CD4-positive, alpha-beta memory T cell (primary cell): ENCODE measurements at regions not wholly inside any gene's neighbourhood (a gene's known extent, or its start where the extent isn't known, plus 50 kb on each side); places are given as distances from the start of the nearest gene placed in this dataset.
"Not testable (repeated sequence)": the region's sequence is repeated elsewhere in the genome, so short reads cannot be mapped to it uniquely, and the experiment has no call there.

Source experiments
- CTCF ChIA-PET: fragments of 350-600 bp; sonication (Branson Sonifier 250); formaldehyde crosslinking; loops from one replicate; lab custom pipeline; 2021; ENCODE audit warnings: inconsistent platforms; ENCODE audit not compliant: partially characterized antibody; lab: Charles Lee
- POLR2A ChIA-PET: fragments of 350-600 bp; sonication (Branson Sonifier 250); formaldehyde crosslinking; loops from one replicate; lab custom pipeline; 2021; ENCODE audit not compliant: partially characterized antibody; lab: Charles Lee
- DNase-seq, 5 donors: peaks; one replicate each; pipeline versions ENCODE4 v3.0.0 to v3.0.0-alpha.2; 2020 to 2022; ENCODE audit warnings: mixed read lengths in 1 of 5
- H3K27ac ChIP-seq: one replicate; pipeline ENCODE4 v1.7.0; 2013; ENCODE audit warnings: low read depth, low read length
- H3K27me3 ChIP-seq: 2 replicates; pipeline ENCODE4 v1.7.0; 2013; ENCODE audit warnings: mild to moderate bottlenecking, low read length, moderate library complexity; ENCODE audit not compliant: insufficient read depth
- H3K36me3 ChIP-seq: 2 replicates; pipeline ENCODE4 v1.7.0; 2013; ENCODE audit warnings: mild to moderate bottlenecking, low read length, moderate library complexity; ENCODE audit not compliant: insufficient read depth
- H3K4me1 ChIP-seq: 2 replicates; pipeline ENCODE4 v1.7.0; 2013; ENCODE audit warnings: mild to moderate bottlenecking, low read length, moderate library complexity; ENCODE audit not compliant: insufficient read depth
- H3K4me3 ChIP-seq, 2 donors: one replicate each; pipeline ENCODE4 v1.7.0; 2013; ENCODE audit warnings: low read length in 2 of 2, mild to moderate bottlenecking in 1 of 2
- H3K9me3 ChIP-seq, 2 donors: one replicate each; pipeline ENCODE4 v1.7.0; 2013; ENCODE audit warnings: low read length in 2 of 2, control low read depth in 1 of 2; ENCODE audit not compliant: control insufficient read depth in 1 of 2
- H3K27ac Mint-ChIP-seq, 7 donors: one replicate each; pipeline ENCODE4 v1.8.0; 2020 to 2021; ENCODE audit warnings: mixed read lengths in 7 of 7, mild to moderate bottlenecking in 6 of 7, inconsistent platforms in 3 of 7, moderate library complexity in 3 of 7
- H3K27me3 Mint-ChIP-seq, 2 donors: one replicate each; pipeline ENCODE4 v1.8.0; 2020 to 2021; ENCODE audit warnings: mixed read lengths in 2 of 2
- H3K36me3 Mint-ChIP-seq, 2 donors: one replicate each; pipeline ENCODE4 v1.8.0; 2020 to 2021; ENCODE audit warnings: mixed read lengths in 2 of 2, inconsistent platforms in 1 of 2, mild to moderate bottlenecking in 1 of 2
- H3K4me1 Mint-ChIP-seq, 4 donors: one replicate each; pipeline ENCODE4 v1.8.0; 2020 to 2021; ENCODE audit warnings: mixed read lengths in 4 of 4, mild to moderate bottlenecking in 1 of 4
- H3K4me3 Mint-ChIP-seq, 8 donors: one replicate each; pipeline ENCODE4 v1.8.0; 2020 to 2021; ENCODE audit warnings: mixed read lengths in 8 of 8, mild to moderate bottlenecking in 7 of 8, moderate library complexity in 6 of 8, inconsistent platforms in 3 of 8
- H3K9me3 Mint-ChIP-seq, 8 donors: one replicate each; pipeline ENCODE4 v1.8.0; 2020 to 2021; ENCODE audit warnings: mixed read lengths in 8 of 8, mild to moderate bottlenecking in 5 of 8, inconsistent platforms in 3 of 8, moderate library complexity in 1 of 8
- intact Hi-C: fragments of 100-400 bp; cut with micrococcal nuclease; formaldehyde crosslinking; loops from one replicate; pipeline ENCODE4 v1.15.1; 2023

GRCh38 chr6:80793411-80793810, 686.9 kb downstream of the BCKDHB start:
- H3K9me3 Mint-ChIP-seq = peaks cover 0 to 5% (median 1%) of the 10 kb centered on the region in 8 donors
- H3K36me3 Mint-ChIP-seq = no peaks in the 10 kb centered on the region
- H3K4me1 ChIP-seq = no peaks in the 10 kb centered on the region
- intact Hi-C loops = no loop called here
- DNase-seq = no peak
- no peak overlapping the region for H3K27ac ChIP-seq
- H3K27me3 ChIP-seq = no peaks in the 10 kb centered on the region
- CTCF ChIA-PET = no interaction called here
- H3K4me3 Mint-ChIP-seq = no peak overlapping the region
- H3K4me1 Mint-ChIP-seq = no peaks in the 10 kb centered on the region
- no peaks in the 10 kb centered on the region for H3K36me3 ChIP-seq
- H3K27ac Mint-ChIP-seq = no peak overlapping the region
- H3K4me3 ChIP-seq = no peak overlapping the region
- H3K27me3 Mint-ChIP-seq = no peaks in the 10 kb centered on the region
- no peaks in the 10 kb centered on the region for H3K9me3 ChIP-seq
- POLR2A ChIA-PET = no interaction called here

DNA sequence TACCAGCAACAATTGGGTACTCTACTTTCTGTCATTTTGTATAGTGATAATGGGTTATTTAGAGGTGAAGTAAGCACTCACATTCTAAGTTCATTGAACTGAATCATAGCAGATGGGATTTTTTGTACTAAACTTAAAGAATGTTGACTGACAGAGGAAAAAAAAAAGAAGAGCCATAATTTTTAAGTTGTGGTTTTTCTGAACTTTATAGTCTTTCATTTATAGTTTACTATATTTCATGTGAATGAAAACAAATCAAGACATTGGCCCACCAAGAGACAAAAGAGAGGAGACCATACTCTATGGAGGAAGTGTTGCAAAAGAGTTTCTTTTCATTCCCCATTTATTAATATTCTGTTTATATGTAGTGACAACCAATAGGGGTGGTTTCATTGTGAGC, 685.7 kb downstream of the BCKDHB start:
- Mint-ChIP-seq H3K27me3 (no peaks in the 10 kb centered on the region), H3K4me3 (no peak overlapping the region), H3K9me3 (peaks cover 0 to 3% (median under 1%) of the 10 kb centered on the region in 8 donors), H3K4me1 (no peaks in the 10 kb centered on the region), H3K36me3 (no peaks in the 10 kb centered on the region), H3K27ac (no peak overlapping the region)
- H3K4me3 ChIP-seq = no peak overlapping the region
- H3K27me3 ChIP-seq = no peaks in the 10 kb centered on the region
- DNase-seq = no peak
- no peak overlapping the region for H3K27ac ChIP-seq
- ChIA-PET POLR2A (no interaction called here), CTCF (no interaction called here)
- no peaks in the 10 kb centered on the region for H3K36me3 ChIP-seq
- H3K9me3 ChIP-seq = no peaks in the 10 kb centered on the region
- intact Hi-C loops = no loop called here
- no peaks in the 10 kb centered on the region for H3K4me1 ChIP-seq

DNA sequence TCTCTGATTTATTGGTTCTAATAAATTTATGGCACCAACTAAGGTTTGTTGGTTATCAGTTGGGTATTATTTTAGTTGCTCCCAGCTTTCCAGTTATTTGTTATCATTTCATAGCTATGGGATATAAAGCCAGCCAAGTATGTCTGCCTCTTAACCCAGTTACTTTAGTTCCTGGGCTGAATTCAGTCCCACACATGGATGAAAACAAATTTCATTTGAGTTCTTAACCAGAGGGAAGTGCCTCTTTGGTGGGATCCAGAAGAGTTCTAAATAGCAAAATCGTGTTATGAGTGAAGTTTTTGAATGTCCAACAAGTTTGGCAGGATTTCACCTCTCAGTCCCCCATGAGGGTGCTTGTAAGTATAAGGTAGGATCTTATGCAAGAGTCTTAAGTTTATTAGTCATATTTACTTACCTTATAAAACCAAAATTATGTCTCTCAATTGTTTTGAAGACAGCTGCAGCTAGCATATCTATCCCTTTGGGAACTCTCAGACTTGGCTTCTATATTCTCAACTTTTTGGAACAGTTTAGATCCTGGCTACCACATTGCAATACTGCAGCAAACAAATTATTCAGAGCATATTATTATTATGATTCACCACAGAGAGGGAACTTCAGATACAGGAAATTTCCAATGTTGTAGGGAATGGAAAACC, 683.6 kb downstream of the BCKDHB start:
- H3K27ac Mint-ChIP-seq = no peak overlapping the region
- H3K4me3 ChIP-seq = no peak overlapping the region
- intact Hi-C loops = no loop called here
- no peak overlapping the region for H3K4me3 Mint-ChIP-seq
- no peaks in the 10 kb centered on the region for H3K4me1 Mint-ChIP-seq
- H3K9me3 ChIP-seq = no peaks in the 10 kb centered on the region
- ChIA-PET POLR2A (no interaction called here), CTCF (no interaction called here)
- DNase-seq = no peak
- H3K36me3 Mint-ChIP-seq = no peaks in the 10 kb centered on the region
- H3K36me3 ChIP-seq = no peaks in the 10 kb centered on the region
- H3K27ac ChIP-seq = no peak overlapping the region
- H3K9me3 Mint-ChIP-seq = peaks cover 0 to 5% (median 2%) of the 10 kb centered on the region in 8 donors
- H3K27me3 ChIP-seq = no peaks in the 10 kb centered on the region
- H3K27me3 Mint-ChIP-seq = no peaks in the 10 kb centered on the region
- H3K4me1 ChIP-seq = no peaks in the 10 kb centered on the region

GRCh38 chr6:80783271-80783670, 676.8 kb downstream of the BCKDHB start:
- H3K4me1 ChIP-seq, H3K27ac ChIP-seq, H3K27me3 Mint-ChIP-seq, DNase-seq, POLR2A ChIA-PET, intact Hi-C loops, H3K27ac Mint-ChIP-seq, H3K27me3 ChIP-seq, H3K36me3 ChIP-seq, CTCF ChIA-PET, H3K4me1 Mint-ChIP-seq, H3K4me3 ChIP-seq, H3K36me3 Mint-ChIP-seq, H3K4me3 Mint-ChIP-seq, H3K9me3 ChIP-seq: not testable (repeated sequence)
- H3K9me3 Mint-ChIP-seq = peaks cover 2 to 16% (median 4%) of the 10 kb centered on the region in 8 donors

DNA sequence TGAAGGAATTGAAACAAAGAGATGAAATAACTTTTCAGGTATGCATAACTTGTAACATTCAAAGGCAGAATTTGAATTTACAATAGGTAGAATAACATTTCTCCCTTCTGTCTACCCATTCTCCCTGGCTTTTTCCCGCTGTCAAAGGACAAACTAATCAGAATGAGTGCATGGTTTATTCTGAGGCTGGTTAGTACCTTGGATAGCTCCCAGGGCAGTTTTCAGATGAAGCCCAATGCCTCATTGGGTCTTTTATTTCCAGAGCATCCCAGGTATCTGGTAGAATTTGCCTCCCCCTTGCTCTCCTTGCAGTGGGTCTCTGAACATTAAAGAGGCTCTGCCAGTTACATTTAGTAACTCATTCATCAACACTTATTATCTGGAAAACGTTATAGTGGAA, 665.5 kb downstream of the BCKDHB start:
- CTCF ChIA-PET = no interaction called here
- no peak for DNase-seq
- no peaks in the 10 kb centered on the region for H3K36me3 Mint-ChIP-seq
- no peak overlapping the region for H3K4me3 Mint-ChIP-seq
- H3K4me1 ChIP-seq = no peaks in the 10 kb centered on the region
- H3K36me3 ChIP-seq = no peaks in the 10 kb centered on the region
- no peak overlapping the region for H3K27ac Mint-ChIP-seq
- POLR2A ChIA-PET = no interaction called here
- intact Hi-C loops = no loop called here
- no peaks in the 10 kb centered on the region for H3K27me3 Mint-ChIP-seq
- H3K4me3 ChIP-seq = no peak overlapping the region
- H3K4me1 Mint-ChIP-seq = no peaks in the 10 kb centered on the region
- H3K9me3 Mint-ChIP-seq = peaks cover 0 to 3% (median 0%) of the 10 kb centered on the region in 8 donors
- no peaks in the 10 kb centered on the region for H3K27me3 ChIP-seq
- H3K27ac ChIP-seq = no peak overlapping the region
- no peaks in the 10 kb centered on the region for H3K9me3 ChIP-seq

DNA sequence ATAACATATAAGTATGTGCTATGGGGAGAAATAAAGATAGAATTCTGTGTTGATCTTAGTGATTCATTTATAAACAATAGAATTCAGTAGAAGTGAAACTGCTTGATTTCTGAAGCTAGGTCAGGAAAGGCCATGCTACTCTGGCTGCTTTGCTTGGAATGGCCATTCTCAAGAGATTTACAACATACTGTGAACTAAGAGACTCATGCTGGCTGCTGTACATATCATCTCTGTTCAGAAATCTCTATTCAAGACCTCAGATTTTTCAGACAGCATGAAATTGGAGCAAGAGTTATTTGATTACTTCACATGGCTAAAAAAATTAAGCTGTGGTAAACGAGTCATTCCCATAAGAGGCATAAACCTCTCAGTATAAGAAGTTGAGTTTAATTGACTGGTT, 662.6 kb downstream of the BCKDHB start:
- H3K27ac ChIP-seq = no peak overlapping the region
- Mint-ChIP-seq H3K4me1 (no peaks in the 10 kb centered on the region), H3K36me3 (no peaks in the 10 kb centered on the region), H3K27me3 (no peaks in the 10 kb centered on the region), H3K4me3 (no peak overlapping the region), H3K9me3 (peaks cover 0 to 3% (median 1%) of the 10 kb centered on the region in 8 donors), H3K27ac (no peak overlapping the region)
- H3K4me3 ChIP-seq = no peak overlapping the region
- CTCF ChIA-PET = no interaction called here
- POLR2A ChIA-PET = no interaction called here
- intact Hi-C loops = no loop called here
- H3K27me3 ChIP-seq = no peaks in the 10 kb centered on the region
- H3K4me1 ChIP-seq = no peaks in the 10 kb centered on the region
- H3K9me3 ChIP-seq = no peaks in the 10 kb centered on the region
- no peaks in the 10 kb centered on the region for H3K36me3 ChIP-seq
- no peak for DNase-seq

DNA sequence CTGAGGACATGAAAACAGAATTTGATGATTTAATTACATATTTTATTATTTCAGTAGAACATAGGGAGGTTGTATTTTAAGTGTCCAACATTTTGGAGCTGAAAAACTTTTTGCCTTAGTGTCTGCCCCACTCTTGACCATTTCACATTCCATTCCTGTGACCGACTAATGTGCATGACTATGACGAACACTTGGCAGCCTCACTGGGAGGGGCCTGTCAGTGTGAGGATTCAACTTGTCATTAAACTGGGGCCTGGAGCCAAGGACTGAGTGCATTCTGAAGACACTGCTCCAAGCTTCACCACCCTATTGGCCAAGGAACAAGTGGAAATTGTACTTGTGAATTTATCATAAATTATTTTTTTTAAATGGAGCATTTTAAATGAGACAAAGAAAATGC, 661.3 kb downstream of the BCKDHB start:
- Mint-ChIP-seq H3K36me3 (no peaks in the 10 kb centered on the region), H3K27ac (no peak overlapping the region), H3K9me3 (peaks cover 0 to 4% (median 1%) of the 10 kb centered on the region in 8 donors), H3K4me1 (no peaks in the 10 kb centered on the region), H3K4me3 (no peak overlapping the region), H3K27me3 (no peaks in the 10 kb centered on the region)
- Histone ChIP-seq H3K4me1 (no peaks in the 10 kb centered on the region), H3K27me3 (no peaks in the 10 kb centered on the region), H3K9me3 (no peaks in the 10 kb centered on the region), H3K36me3 (no peaks in the 10 kb centered on the region), H3K27ac (no peak overlapping the region), H3K4me3 (no peak overlapping the region)
- CTCF ChIA-PET = no interaction called here
- POLR2A ChIA-PET = no interaction called here
- DNase-seq = no peak
- intact Hi-C loops = no loop called here

GRCh38 chr6:80744213-80744612, 637.7 kb downstream of the BCKDHB start:
- no peak overlapping the region for H3K27ac ChIP-seq
- no peaks in the 10 kb centered on the region for H3K36me3 ChIP-seq
- Mint-ChIP-seq H3K4me1 (no peaks in the 10 kb centered on the region), H3K36me3 (no peaks in the 10 kb centered on the region), H3K4me3 (no peak overlapping the region), H3K9me3 (peaks cover 0 to 13% (median 2%) of the 10 kb centered on the region in 8 donors), H3K27me3 (no peaks in the 10 kb centered on the region), H3K27ac (no peak overlapping the region)
- intact Hi-C loops = no loop called here
- ChIA-PET POLR2A (no interaction called here), CTCF (no interaction called here)
- no peak overlapping the region for H3K4me3 ChIP-seq
- no peaks in the 10 kb centered on the region for H3K9me3 ChIP-seq
- no peak for DNase-seq
- no peaks in the 10 kb centered on the region for H3K4me1 ChIP-seq
- H3K27me3 ChIP-seq = no peaks in the 10 kb centered on the region
